ENCODE measurements at regions not wholly inside any gene's neighbourhood (a gene's known extent, or its start where the extent isn't known, plus 50 kb on each side); places are given as distances from the start of the nearest gene placed in this dataset.

DNA sequence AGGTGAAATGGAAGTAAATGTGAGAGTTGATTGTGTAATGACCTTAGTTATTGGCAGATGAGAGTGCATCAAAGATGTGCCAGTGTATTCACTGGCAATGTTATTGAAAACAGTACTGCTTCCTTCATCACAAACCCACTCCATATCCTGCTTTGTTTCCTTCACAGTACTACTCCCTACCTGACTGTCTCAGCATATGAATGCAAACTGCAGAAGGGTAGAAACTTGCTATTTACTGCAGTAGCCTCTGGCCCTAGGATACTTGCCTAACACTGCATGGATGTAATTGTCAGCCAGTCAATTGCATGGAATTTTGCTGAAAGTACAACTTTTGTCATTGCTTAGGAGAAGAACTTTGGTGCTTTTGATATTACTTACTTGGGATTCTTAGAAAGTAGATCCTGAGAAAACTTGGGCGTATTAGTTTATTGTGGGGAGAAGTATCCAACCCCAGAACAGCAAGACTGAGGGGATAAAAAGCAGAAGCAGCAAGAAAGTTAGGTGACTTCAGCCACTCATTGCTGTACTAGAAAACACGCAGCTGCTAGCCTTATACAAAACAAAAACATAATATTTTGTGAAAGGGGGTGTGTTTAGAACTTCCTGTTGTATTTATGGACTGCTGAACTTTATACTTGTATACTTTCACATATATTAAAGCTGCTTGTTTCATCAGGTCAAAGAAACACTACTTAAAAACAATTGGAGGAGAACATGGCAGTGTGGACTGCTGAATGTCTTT lies 219.0 kb downstream of the CCNG2 start:
- DNase-seq: peak in 1 of 5 donors; percentile 8

DNA sequence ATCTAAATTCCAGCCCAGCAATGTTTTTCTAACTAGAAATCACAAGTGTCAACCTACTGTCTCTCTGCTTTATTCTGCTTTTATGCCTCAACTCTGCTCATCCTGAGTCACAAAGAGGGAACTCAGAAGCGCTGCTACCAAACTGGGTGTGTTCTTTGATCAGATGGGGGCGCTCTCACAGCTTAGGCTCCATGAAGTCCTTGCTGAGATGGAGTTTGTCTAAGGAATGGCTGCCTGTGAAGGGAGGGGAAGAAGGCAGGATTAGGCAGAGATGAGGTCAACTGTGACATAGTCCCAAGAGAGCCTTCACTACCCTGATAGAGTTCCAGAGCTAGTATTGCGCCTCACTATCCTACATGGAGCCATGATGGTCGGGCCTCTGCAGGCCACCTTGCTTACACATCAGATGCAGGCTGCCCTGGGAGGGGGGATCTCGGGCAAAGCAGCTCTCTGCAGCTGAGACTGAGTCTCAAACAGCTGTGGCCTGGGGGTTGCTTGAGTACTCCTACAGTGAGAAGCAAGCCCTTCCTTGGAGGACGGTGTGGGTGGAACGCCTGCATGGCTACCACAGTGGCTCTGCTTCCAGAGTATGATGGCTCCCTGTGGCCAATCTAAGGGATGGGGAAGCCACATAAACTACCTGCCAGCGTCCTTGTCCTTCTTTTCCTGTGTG lies 219.9 kb downstream of the CCNG2 start:
- DNase-seq: no peak

DNA sequence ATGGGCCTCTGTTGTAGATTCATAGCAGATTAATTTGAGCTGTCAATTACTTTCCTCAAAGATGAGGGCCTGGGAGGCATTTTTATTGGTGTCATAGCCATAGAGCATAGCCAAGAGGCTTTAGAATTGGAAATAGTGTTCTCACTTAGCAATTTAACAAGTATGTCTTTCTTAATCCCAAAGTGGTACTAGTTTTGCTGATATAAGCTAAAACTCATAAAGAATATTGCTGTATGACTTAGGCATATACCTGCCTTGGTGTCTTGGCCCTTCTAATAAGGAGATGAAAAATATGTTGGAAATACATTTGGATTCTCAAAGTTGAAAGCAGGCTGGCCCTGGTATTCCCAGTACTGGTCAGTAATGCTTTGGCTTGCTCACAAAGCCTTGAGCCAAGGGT lies 221.5 kb upstream of the CXCL13 start:
- DNase-seq: no peak

DNA sequence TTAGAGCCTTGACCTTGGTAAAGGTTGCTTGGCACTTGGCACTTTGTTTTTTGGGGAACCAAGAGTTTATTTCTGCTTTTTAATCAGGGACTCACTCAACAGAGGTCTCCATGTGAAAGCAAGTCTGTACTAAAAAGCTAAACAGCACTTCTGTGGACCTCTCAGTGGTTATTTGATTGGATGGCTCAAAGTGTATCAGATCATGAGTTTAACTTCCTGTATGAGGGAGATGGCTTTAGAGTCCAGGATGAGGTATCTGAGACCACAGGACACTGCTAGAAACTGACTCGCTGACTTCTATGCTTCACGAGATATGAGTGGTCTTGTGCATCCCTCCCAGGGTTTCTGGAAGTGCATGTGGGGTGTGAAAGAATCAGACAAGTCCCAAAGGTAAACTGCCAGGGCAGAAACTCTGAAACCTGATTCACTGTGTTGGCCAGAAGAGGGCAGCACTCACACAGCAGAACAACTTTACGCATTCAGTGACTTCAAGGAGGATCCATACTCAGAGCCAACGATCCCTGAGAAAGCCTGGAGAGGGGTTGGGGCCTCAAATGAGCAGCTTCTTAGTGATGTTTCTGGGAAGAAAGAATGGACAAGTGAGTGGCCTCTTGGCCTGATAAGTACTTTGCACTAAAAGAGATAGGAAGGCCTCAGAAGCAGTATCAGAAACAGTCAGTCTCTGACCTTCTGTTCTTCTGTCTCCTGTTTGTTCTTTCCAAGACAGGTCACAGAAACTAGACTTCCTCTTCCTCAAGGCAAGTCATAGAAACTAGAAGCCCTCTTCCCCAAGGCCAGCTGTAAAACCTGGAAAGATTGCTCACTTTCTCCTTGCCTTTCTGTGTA lies 220.3 kb upstream of the CXCL13 start:
- DNase-seq: peak in 4 of 5 donors; percentile 21 to 47 (median 23)

DNA sequence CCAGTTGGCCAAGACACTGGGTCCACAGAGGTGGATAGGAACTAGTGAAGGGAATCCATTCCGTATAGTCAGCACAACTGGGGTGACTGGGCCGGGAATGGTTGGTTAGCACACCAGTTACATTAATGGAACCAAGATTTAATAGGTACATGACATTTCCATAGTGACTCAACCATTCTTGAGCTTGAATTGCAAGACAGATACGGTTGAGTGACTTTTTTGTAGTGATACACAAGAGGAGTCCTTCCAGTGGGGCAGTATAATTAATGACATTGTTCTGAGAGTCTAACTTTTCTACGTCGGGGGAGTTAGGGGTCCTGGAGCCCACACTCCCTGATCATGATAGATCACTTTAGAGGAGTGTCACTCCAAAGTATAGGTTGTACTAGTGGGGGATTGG lies 211.6 kb upstream of the CXCL13 start:
- DNase-seq: no peak

DNA sequence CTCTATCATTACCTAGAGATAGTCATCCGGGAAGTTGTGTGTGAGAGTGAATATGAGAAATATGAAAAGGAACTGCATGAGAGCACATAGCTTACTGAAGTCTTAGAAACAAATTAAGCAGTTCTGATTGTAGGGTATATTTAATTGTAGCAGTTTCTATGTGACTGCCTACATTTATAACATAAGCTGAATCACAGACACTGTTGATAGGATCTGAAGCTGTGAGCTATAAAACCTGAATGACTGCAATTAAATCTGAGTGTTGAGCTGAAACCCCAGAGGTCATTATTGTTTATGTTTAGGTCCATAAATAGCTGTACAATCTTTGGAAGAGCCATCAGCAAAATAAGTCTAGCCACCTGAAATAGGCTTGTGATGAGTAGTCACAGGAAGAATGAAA lies 210.1 kb upstream of the CXCL13 start:
- no peak for DNase-seq

DNA sequence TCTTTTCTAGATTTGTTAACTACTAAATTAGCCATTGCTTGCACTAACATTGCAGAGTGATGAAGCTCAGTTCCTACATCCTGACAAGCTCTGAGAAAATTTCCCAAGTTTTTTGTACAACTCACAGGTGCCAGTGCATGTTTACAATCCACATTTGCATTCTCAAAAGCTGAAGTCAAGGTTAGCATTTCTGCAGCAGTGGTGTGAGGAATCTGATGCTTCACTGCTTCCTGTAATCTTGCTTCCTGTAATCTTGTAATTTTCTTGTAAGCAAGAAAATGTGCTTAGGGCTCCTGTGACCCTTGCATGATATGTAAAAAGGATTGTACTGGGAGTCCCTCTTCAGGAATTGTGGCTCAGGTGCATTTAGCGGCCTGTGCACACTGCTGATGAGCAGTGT lies 207.4 kb upstream of the CXCL13 start:
- DNase-seq: no peak

DNA sequence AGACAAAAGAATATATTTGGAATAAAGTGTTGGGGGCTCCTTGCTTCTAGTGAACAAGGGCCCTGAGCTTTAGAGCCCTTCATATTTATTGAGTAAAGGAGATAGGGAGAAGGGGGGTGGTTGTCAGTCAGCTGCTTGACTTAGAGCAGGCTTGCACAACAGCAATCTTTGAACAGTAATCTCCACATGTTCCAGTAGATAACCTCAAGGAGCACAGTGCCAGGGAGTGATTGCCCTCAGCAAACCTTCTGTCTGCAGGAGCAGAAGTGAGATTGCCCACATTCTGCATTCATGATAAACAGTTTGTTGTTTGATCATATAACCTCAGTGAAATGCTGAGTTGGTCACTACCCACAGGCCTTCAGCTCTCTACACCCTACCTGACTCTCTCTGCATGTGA lies 205.8 kb upstream of the CXCL13 start:
- no peak for DNase-seq

DNA sequence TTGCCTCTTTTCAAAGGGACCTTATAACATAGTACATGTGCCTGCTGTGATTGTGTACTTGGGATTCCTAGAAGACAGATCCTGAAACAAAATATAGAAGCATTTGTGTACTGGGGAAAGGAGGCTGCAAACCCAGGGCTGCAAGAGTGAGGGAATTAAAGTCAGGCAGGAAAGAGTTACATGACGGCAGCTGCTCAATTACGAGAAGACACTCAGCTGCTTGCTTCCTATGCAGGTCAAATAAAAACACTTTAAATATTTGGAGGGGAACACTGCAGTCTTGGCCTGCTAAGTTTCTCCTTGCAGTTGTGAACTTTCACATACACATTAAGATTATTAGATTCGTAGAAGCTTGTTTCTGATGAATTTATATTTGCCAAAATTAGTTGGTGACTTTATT lies 191.9 kb upstream of the CXCL13 start:
- DNase-seq: no peak

DNA sequence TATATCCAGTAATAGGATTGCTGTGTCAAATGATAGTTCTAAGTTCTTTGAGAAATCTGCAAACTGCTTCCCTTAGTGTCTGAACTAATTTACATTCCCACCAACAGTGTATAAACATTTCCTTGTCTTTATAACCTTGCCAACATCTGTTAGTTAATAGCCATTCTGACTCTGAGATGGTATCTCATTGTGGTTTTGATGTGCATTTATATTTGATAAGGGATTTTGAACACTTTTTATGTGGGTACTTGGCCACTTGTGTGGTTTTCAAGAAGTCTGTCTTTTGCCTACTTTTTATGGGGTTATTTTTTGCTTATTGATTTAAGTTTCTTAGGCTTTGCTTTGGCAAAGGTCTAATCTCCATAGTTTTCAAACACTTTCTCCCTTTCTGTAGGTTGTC lies 189.9 kb upstream of the CXCL13 start:
- DNase-seq: no peak

DNA sequence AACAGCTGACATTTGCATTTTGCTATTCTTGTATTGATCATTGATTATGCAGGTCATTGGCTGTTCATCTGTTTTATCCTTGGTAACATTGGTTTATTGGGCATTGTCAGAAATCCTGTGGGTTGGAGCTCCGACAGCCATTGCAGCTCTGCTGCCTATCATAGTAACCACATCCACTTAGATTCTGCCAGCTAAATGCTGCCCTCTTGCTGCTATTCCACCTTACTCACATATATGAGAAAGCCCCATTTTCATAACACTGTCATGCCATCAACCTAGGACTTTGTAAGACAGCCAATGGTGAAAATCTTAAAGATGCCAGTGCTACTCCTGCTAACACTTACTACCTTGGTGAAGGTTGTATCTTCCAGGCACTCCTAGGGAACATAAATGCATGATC lies 187.3 kb upstream of the CXCL13 start:
- DNase-seq: peak in 1 of 5 donors; percentile 16

DNA sequence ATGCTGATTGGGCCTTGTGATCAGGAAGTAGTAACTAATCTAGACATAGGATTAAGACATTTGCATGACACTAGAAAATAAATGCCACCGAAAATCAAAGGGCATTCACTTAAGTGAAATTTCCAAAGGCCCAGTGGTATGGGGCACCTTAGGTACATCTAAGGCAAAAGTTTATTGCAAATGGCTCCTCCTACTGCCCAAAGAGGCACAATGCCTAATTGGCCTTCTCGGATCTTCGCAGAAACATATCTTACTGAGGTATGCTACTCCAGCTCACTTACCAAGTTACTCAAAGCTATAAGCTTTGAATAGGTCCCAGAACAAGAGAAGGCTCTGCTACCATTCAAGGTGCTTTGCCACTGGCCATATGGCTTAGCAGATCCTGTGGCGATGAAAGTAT lies 174.8 kb upstream of the CXCL13 start:
- no peak for DNase-seq

DNA sequence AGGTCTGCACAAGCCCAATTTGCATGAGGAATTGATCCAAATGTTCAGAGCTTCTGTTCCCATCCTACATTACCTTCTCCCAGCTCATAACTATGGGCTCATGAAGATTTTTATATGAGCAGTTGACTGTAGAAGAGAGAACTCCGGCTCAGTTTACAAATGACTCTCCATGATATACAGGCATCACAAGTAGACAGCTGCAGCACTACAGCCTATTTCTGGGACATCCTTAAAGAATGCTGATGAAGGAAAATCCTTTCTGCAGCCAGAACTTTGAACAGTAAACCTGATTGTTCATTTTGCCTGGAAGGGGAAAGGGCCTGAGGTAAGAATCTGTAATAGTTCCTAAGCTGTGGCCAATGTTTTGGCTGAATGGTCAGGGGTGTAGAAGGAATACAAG lies 174.1 kb upstream of the CXCL13 start:
- DNase-seq: no peak

DNA sequence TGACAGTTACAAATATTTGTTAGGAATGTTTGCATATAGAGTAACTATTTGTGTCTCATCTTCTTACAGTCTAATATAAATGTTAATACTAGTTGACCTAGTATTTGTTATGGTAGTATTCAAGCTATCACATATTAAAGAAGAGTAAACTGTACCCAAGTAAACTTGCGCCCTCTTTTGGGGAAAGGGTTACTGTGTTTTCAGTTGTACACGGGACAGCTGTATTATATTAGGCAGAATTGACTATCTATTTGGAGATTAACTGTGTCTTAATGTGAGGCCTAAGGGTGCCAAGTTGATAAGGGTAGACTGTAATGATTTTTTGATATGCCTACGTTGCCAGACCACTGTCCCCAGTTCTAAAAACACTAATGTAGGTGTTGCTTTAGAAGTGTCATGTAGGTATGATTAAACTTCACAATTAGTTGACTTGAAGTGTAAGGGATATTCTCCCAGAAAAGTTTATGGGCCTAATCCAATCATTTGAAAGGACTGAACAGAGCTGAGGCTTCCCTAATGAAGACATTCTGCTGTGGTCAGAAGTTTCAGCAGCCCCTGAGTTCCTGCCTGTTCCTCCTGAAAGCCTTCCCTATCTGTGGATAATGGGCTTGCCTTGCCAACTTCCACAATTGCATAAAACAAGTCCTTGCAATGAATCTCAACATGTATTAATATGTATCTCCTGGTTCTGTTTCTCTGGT lies 172.8 kb upstream of the CXCL13 start:
- DNase-seq: no peak

DNA sequence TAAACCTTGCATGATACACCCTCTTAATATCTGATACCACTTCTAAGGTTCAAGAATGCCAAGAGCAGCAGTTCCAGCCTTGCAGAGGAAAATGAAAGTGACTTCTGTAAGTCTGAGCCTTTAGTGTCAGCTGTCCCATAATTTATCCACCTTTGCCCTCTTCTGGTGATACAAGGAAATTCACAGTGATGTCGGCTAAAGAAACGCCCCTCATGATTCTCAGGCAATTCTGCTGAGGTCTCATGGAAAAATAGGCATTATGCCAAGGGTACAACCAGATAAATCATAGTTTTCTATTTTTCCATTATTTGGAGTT lies 172.2 kb upstream of the CXCL13 start:
- peak in 2 of 5 donors; percentile 2 to 33 for DNase-seq

DNA sequence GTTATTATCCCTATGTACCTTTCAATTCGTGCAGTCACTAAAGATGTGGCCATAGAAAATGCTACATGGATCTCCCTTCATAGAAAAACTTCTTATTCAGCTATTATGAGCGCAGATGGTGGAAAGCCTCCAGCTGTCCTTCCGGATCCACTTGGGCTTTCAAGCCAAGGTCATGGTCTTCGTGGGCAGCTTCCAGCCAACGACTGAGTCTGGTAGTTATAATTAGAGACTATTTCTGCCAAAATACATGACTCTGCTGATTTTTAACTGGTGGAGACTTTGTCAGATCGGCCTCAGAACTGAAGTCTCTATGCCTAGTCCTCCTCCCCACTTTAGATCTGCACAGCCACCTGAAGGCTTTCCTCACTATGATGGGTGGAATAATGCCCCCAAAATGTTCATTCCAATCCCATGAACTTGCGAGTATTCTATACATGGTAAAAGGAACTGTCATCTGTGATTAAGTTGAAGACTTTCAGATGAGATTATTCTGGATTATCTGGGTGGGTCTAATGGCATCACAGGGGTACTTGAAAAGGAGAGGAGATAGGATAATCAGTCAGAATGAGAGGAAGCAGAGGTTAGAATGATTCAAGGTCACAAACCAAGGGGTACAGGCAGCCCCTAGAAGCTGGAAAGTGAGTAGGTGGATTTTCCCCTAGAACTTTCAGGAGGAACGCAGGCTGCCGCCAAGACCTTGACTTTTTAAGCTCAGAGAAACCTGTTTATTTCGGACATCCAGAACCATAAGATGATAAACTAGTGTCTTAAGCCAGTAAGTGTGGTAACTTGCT lies 171.1 kb upstream of the CXCL13 start:
- no peak for DNase-seq

DNA sequence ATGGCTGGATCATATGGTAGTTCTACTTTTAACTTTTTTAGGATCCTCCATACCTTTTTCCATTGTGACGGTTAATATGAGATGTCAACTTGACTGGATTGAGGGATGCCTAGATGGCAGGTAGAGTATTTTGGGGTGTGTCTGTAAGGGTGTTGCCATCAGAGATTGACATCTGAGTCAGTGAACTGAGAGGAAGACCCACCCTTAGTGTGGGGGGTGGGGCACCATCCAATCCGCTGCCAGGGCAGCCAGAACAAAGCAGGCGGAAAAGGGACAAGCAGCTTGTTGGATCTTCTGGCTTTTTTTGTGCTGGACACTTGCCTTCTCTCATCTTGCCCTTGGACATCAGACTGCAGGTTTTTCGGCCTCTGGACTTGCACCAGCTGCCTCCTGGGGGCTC lies 168.5 kb upstream of the CXCL13 start:
- DNase-seq: no peak

DNA sequence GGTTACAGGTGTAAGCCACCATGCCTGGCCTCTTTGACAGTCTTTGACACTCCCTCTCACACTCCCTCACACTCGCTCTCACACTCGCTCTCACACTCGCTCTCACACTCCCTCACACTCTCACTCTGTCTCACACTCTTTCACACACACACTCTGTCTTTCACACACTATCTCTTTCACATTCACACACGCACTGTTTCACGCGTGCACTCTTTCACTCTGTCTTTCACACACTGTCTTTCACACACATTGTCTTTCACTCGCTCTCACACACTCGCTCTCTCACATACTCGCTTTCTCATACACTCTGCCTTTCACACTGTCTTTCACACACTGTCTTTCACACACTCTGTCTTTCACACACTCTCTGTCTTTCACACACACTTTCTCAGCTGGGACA lies 167.1 kb upstream of the CXCL13 start:
- DNase-seq: no peak

DNA sequence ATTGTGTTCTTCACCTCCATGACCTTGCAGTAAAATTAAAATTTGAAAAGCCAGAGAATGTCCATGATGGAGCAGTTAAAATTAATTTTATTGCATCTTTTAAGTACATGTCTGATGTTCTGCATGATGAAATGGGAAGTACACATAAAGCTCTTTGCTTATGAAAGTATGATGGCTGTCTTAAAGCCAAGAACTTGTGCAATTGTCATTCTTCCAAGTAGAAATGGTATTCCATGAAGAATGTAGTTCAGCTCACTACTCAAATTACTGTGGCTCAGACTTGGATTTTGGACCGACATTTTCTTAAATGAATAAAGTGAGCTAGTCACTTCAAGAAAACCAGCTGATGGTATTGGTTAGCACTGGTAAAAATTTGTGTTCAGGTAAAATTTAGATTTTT lies 161.7 kb upstream of the CXCL13 start:
- no peak for DNase-seq

DNA sequence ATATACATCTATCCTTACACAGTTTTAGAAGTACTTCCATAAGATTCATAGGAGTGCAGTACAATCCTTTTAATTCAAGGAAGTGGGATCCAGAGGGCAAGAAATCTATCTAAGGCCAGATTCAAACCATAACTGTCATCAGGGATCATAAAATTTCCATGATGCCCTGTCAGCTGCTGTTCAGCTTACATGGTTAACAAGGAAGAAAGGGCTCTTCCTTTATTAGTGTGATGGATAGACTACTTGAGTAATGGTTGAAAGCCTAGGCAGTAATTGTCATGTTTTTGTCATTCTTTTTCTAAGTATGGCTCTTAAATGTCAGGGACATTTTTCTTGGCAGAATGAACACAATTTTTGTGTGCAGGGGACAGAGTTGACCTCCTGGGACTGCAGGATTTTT lies 159.8 kb upstream of the CXCL13 start:
- no peak for DNase-seq

DNA sequence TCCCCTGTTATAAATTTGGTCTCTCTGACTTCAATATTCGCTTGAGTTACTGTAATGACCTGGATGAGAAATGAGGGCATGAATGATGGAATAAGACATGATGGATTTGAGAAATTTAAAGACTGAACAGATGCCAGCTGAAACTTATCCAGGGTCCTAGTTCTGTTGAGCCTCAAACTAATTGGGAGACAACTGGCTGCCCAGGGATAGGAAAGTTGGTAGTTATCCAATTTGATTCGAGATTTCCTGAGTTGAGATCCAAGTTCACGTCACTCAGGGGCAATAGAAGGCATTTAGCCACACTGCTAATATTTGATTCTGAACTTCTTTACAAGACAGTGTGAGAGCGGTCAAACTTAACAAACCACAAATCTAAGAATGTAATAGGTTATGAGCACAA lies 159.0 kb upstream of the CXCL13 start:
- no peak for DNase-seq

DNA sequence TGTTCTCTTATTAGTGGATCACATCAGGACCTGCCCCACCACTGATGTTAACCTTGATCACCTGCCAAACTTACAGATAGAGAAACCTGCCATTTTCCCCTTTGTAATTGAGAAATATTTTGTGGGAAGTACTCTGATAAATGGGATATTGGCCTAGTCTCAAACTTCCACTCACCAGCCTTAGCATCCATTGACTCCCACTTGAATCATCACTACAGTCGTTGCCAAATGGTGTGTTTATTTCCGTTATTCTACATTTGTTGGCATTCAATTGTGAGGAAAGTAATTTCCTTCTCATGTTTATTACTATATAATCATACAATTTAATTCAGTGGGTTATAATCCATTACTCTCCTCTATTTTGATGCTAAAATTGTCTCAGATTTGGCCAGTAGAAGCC lies 156.4 kb upstream of the CXCL13 start:
- no peak for DNase-seq

DNA sequence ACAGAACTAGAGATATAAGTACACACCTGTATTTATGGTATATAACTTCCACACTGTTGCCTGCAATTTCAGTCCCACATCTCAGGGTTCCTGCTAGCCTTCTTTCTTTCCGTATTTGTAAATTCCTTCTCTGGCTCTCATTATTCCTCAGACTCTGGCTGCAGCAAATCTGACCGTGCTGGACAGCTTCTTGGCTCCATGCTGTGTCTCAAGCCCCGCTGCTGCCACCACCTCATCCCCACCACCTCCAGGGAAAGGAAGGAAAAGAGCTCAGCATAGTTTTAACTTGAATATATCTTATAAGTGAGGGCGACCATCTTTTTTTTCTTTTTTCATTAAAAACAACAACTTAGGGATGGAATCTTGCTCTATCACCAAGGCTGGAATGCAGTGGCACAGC lies 155.6 kb upstream of the CXCL13 start:
- no peak for DNase-seq
